Astrocyte of the cerebellum (primary cell): ENCODE measurements at regions not wholly inside any gene's neighbourhood (a gene's known extent, or its start where the extent isn't known, plus 50 kb on each side); places are given as distances from the start of the nearest gene placed in this dataset.

Source experiments
- DNase-seq: peaks from one replicate; pipeline ENCODE4 v3.0.0-alpha.2; 2011; ENCODE audit warnings: low read depth
- H3K4me3 ChIP-seq: 2 replicates; pipeline ENCODE4 v1.5.1; 2011; ENCODE audit warnings: mild to moderate bottlenecking, low read depth, low read length, moderate library complexity
- CTCF ChIP-seq: IDR thresholded peaks from 2 replicates; pipeline ENCODE4 v1.5.1; 2012; ENCODE audit warnings: low read length, low read depth, moderate library complexity, mild to moderate bottlenecking; ENCODE audit errors: missing control alignments
- in situ Hi-C: cut with HindIII; loops from 2 replicates; pipeline ENCODE4 v1.10.0; 2017; ENCODE audit warnings: low sequenced_read_pairs

- no peak overlapping the region for H3K4me3 ChIP-seq
- DNase-seq: no peak
- in situ Hi-C loops: no loop called here
- no peak for TF ChIP-seq CTCF
Measured at GRCh38 chr1:81296601-81297000, 504.1 kb upstream of the ADGRL2 start.

DNA sequence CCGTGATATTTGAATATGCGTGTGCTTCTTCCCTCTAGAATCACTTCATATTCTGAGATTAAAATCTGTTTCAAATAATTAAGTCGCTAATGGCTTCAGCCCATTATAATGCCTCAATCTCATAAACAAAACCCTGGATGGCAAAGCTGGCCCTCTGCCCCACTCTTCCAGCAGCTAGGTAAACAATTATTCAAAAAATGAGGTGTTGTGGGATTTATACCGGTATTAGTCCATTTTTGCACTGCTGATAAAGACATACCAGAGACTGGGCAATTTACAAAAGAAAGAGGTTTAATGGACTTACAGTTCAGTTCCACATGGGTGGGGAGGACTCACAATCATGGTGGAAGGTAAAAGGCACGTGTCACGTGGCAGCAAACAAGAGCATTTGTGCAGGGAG, 510.4 kb upstream of the ADGRL2 start:
- no peak for TF ChIP-seq CTCF

GRCh38 chr1:81288689-81289088, 512.0 kb upstream of the ADGRL2 start:
- in situ Hi-C loops: no loop called here
- no peak overlapping the region for H3K4me3 ChIP-seq
- no peak for DNase-seq
- TF ChIP-seq CTCF: no peak

More for the DNA sequence above, 510.4 kb upstream of the ADGRL2 start:
- in situ Hi-C loops: no loop called here
- no peak overlapping the region for H3K4me3 ChIP-seq
- no peak for DNase-seq

DNA sequence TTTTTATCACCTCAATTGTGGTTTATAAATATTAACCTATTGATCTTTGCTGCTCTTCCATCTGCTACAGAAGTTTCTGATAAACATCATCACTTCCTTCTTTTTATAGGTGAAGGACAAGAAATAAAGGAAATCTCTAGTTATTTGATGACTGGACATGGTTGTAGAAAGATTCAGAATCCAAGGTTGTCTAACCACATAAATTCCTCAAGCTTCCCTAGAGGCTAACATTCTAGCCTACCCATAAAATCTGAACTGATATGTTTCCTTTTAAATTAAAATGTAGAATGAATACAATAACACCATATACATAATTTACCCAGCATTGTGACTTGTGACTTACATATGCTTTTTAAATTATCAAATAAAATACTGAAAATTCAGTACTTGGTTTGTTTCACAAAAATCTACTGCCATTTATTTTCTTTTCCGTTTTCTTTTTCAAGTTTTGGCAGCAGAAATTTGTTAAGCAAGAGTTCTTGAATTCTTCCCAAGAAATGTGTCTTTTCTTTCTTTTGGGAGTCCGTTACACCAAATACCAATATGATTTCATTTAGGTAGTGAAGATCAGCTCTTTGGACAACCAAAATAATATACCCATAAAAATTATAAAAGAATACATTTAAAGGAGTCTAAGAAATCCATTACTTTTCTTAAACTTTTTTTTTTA, 513.2 kb upstream of the ADGRL2 start:
- DNase-seq: no peak
- in situ Hi-C loops: no loop called here
- no peak overlapping the region for H3K4me3 ChIP-seq
- no peak for TF ChIP-seq CTCF

DNA sequence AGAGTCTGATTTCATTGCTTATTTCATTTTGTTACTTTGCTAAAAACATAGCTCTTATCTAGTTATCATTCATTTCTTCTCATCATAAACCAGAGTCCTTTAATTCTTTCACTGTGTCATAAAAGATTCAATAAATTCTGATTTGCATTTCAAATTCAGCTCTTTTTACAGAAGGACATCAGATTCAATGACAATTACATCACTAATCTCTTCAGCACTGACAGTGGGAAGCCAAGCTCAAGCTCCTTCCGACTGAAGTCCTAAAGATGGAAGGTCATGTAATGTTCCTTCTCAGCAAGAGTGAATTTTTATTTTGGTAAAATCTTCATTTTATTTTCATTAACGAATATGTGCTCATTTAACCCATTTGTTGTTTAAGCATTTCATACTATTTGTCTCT, 530.7 kb upstream of the ADGRL2 start:
- in situ Hi-C loops: no loop called here
- DNase-seq: no peak
- no peak for TF ChIP-seq CTCF

DNA sequence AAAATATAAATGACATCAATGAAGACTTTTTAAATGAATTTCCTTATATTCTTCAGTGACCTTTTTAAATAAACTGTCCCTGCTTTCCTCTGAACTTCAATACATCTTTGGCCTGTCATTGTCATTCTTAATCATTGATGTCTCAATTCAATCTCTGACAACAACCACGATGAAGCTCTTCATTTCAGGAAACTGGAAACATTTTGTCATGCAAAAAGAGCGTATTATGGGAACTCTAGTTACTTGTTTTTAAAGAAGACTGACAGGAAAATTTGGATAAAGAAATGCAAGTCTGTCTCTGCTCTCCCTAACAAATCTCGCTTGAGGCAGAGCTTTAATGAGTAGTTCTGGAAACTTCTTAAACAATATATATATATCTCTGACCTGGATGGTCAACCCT, 535.8 kb upstream of the ADGRL2 start:
- DNase-seq: no peak
- in situ Hi-C loops: no loop called here
- H3K4me3 ChIP-seq: no peak overlapping the region
- TF ChIP-seq CTCF: no peak

More for the DNA sequence above, 530.7 kb upstream of the ADGRL2 start:
- H3K4me3 ChIP-seq: no peak overlapping the region
